ENCODE measurements at regions not wholly inside any gene's neighbourhood (a gene's known extent, or its start where the extent isn't known, plus 50 kb on each side); places are given as distances from the start of the nearest gene placed in this dataset.

DNA sequence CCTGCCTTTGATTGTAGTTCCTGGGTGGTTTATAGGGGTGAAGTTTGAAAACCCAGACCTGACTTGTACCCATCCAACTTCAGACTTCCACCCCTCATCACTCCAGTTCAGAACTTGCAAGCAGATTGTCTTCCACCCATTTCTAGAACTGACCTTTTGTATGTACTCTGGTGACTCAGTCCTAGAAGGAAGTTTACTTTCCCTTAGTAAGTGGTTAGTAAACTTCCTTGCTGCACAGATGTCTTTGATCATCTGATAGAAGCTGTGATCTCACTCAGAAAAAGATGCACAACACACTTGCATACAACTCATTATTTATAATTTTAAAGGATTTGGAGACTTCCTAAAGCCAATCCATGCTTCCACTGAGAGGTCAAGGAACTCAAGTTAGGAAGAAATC lies 368.0 kb downstream of the MFSD1 start:
- DNase-seq (ENCODE audit: low read depth) = no peak

- DNase-seq (ENCODE audit: low read depth) = no peak
Observed at GRCh38 chr3:159170436-159171003, 368.7 kb downstream of the MFSD1 start.

- DNase-seq (ENCODE audit: low read depth) = no peak
Observed at GRCh38 chr3:159171333-159171732, 369.5 kb downstream of the MFSD1 start.

- no peak for DNase-seq (ENCODE audit: low read depth)
Observed at GRCh38 chr3:159172473-159172872, 370.6 kb downstream of the MFSD1 start.

GRCh38 chr3:159174715-159175692 lies 373.1 kb downstream of the MFSD1 start:
- DNase-seq (ENCODE audit: low read depth) = no peak

DNA sequence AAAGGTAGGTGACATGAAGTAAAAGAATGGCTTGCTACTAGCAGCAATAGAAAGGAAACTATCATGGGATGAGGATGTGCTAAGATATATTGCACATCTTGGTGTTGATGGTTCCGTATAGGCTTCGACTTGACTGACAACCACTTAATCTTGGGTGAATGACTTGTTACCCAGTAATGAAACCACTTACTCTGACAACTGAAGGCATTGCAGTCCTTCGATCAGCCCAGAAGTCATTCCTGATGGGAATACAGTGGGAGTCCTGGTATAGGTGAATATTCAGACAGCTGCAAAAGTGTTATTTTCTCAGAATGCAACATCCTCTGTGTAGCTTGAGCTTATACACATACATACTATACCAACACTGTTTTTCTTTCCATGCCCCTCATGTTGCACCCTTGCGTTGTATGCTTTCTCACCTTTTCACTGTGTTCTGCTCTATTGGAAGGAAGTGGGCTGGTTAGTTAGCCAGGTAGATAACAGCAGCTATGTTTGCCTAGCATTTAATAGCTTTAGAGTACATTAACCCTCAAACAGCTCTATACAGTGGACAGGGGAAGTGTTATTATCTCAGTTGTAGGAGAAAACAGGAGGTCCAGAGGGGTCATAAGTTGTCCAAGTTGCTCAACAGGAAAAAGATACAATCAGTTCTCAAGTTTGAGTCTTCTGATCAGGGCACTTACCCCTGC lies 376.5 kb downstream of the MFSD1 start:
- no peak for DNase-seq (ENCODE audit: low read depth)

GRCh38 chr3:159182961-159183360 lies 381.1 kb downstream of the MFSD1 start:
- DNase-seq (ENCODE audit: low read depth) = no peak

DNA sequence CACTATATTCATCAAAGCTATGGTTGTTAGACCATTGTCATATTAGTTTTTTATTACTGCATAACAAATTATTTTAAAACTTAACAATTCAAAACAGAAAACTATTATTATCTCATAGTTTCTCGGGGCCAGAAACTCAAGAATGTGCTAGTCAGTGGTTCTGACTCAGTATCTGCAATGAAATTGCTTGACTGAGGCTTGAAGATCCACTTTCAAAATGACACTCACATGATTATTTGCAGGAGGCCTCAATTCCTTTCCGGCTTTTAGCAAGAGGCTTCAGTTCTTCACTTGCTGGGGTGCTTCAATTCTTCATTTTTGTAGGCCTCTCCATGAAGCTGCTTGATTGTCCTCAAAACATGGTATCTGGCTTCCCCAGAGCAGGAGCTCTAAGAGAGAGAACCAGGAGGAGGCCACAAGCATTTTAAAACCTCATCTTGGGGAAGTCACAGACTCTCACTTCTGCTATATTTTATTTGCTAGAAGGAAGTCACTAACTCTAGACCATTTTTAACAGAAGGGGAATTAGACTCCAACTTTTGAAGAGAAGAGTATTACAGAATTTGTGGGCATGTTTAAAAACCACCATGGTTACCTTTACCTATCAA lies 383.7 kb downstream of the MFSD1 start:
- no peak for DNase-seq (ENCODE audit: low read depth)

GRCh38 chr3:159186581-159186980 lies 384.7 kb downstream of the MFSD1 start:
- DNase-seq (ENCODE audit: low read depth) = no peak

GRCh38 chr3:159187232-159187631 lies 385.4 kb downstream of the MFSD1 start:
- no peak for DNase-seq (ENCODE audit: low read depth)

DNA sequence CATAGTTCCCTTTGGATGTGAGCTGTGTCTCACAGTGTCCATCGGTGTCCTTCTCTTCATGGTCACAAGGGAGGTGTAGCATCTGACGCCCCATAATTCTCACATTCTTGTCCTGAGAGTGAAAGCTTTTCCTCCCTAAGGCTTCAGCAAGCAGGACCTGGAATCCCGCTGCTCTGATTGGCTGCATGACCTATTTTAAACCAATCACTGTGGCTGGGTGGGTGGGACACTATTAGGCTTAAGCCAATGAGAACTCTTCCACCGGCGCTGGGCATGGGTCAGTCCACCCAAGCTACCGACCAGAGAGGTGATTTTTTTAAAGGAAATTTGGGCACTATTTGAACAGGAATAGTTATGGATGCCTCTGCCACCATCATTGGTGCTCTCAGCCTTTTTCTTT lies 385.9 kb downstream of the MFSD1 start:
- DNase-seq (ENCODE audit: low read depth) = no peak

DNA sequence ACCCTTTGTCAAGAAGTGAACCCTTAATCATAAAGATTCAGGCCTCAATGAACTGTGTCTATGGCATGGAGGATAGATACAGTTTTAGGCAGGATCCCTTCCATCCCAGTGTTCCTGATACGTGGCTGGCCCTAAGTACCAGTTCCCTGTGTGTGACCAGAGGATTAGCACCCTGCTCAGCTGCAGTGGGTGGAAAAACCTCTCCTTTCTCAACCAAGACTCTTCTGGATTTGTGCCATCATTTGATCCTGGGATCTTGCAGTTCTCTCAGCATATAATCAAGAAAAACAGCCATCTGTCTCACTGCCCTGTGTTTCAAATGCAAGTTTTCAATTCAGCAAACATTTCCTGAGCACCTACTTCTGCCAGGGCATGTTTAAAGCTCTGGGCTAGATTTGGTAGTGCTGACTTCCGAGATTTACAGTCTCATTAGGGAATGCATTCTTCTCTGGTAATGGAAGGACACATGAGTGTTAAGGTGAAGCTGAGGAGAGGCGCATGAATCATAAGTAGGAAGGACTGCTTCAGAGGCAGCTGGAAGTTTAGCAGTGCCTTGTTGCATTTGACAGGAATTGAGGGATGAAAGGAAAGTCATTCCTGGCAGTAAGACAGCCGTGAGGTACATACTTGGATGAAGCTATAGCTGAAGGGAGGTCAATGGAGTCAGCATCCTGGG lies 388.3 kb downstream of the MFSD1 start:
- DNase-seq (ENCODE audit: low read depth) = no peak

GRCh38 chr3:159191447-159191846 lies 389.6 kb downstream of the MFSD1 start:
- no peak for DNase-seq (ENCODE audit: low read depth)

DNA sequence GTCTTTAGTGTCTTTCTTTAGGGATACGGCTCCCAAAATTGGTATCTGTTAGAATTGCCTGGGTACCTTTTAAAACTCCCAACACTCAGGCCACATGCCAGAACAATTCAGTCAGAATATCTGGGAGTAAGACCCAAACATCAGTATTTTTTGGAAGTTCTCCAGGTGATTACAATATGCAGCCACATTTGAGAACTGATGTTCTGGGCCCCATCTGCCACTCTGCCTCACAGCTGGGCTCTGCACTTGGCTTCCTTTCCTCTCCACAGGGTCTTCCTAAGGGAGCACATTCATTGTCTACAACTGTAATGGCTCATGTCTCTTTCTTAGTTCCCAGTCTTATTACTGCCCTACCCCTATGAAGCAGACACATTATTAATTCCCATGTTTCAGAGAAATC lies 394.5 kb downstream of the MFSD1 start:
- DNase-seq (ENCODE audit: low read depth) = no peak

- DNase-seq (ENCODE audit: low read depth) = no peak
Observed at GRCh38 chr3:159200176-159200575, 398.3 kb downstream of the MFSD1 start.

GRCh38 chr3:159208050-159208449 lies 406.2 kb downstream of the MFSD1 start:
- DNase-seq (ENCODE audit: low read depth) = no peak

DNA sequence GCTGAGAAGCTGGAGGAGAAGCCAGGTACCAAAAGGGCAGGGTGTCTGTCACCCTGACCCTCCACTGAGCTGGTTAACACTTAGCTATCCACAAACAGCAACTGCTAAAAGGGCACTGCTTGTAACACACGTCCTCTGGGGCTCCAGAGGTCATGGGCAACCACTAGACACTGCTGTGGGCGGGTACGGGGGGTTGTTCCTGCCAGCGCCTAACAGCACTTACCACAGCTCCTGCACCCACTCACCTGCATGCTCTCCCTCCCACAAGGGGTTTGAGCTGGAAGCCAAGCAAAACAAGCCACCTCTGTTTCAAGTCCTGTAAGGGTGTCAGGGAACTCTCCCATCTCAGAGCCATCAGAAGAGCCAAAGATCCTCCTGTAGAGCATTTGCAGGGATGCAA lies 407.6 kb downstream of the MFSD1 start:
- no peak for DNase-seq (ENCODE audit: low read depth)

DNA sequence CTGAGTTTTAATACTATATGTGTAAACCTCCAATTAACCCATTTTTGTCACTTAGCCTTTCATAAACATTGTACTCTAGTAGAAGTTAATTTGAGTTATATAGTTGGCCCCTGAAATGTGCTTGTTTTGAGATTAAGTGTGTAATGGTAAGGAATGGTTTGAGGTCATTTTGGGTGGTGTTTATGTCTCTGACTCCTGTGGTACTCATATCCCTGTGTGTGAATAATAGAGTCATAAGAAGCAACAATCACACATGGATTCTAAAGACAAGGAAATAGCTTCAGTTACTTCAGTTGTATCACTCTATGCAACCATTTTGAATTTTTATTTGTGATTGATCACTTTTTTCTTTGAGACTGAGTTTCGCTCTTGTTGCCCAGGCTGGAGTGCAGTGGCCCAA lies 408.5 kb downstream of the MFSD1 start:
- DNase-seq (ENCODE audit: low read depth) = no peak

GRCh38 chr3:159216311-159216710 lies 414.5 kb downstream of the MFSD1 start:
- DNase-seq (ENCODE audit: low read depth) = no peak

- no peak for DNase-seq (ENCODE audit: low read depth)
Observed at GRCh38 chr3:159219231-159219630, 417.4 kb downstream of the MFSD1 start.

DNA sequence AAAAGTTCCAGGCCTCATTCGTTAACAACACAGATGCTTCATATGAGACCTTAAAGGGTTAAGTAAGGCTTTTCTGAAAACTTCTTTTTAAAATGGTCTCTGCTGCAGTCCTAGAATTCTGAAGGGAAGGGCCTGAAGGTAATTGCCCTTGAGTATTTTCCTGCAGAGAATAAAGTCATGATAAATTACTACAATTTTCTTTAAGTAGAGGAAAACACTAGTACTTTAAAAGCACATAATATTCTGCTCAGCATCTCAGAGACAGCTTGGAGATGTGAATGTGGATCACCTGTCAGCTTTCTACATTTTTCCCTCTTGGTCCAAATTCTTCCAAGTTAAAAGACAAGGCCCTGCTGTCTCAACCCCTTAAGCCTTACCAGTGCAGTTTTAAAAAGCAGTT lies 419.5 kb downstream of the MFSD1 start:
- DNase-seq (ENCODE audit: low read depth) = no peak

DNA sequence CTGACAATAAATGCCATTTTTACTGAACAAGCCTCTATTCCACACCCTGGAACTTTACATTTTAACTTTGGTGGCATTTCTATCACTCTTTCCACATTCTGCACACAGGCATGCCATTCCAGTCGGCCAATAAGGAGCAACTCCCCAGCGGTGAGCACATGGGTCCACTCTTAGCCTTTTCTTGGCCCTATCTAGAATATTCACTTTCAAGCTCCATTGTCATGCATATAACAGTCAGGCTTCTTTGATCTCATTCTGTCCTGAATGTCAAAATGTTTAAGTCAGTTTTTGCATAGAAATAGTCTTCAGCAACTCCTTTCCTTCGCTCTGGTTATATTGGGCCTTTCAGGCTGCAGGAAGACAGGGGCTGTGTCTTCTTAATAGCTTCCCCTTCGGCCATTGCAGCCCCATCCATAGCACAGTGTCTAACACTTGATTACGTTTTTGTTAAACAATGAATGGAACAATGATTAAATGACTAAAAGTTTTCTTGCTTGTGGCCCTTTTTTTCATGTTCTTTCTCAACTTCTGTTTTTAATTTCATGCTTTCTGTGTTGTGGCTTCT lies 427.3 kb downstream of the MFSD1 start:
- DNase-seq (ENCODE audit: low read depth) = no peak

All from activated T-cell treated with anti-CD3 and anti-CD28 coated beads for 24 hours (primary cell).